HUDEP-2 (cell line): ENCODE measurements at regions not wholly inside any gene's neighbourhood (a gene's known extent, or its start where the extent isn't known, plus 50 kb on each side); places are given as distances from the start of the nearest gene placed in this dataset.

Source experiments
- DNase-seq, 76 experiments: peaks; one replicate each; lab custom pipeline; 2025; ENCODE audit not compliant: unreplicated experiment in 76 of 76; lab: John Stamatoyannopoulos, UW

DNA sequence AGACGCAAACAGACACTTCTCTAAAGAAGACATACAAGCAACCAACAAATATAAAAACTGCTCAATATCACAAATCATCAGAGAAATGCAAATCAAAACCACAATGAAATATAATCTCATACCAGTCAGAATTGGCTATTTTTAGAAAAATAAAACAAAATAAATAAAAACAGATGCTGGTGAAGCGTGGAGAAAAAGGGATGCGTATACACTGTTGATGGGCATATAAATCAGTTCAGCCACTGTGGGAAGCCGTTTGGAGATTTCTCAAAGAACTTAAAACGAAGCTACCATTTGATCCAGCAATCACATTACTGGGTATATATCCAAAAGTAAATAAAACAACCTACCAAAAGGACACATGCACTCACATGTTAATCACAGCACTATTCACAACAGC is 206.2 kb downstream of the HNMT start:
- DNase-seq, result no peak

DNA sequence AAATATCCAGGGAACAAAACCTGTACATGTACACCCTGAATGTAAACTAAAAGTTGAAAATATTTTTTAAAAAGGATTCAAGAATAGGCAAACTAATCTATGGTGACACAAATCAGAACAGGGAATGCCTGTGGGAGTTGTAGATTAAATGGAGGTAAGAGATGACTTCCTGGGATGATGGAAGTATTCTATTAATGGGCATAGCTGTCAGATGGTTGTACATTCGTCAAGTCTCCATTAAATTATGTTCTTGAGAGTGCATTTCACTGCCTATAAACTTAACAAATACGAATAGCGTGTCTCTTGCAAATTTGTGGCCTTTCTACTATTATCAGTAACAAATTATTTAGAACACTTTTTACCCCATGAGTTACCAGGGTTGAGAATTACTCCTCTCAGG is 207.0 kb downstream of the HNMT start:
- DNase-seq, result no peak

DNA sequence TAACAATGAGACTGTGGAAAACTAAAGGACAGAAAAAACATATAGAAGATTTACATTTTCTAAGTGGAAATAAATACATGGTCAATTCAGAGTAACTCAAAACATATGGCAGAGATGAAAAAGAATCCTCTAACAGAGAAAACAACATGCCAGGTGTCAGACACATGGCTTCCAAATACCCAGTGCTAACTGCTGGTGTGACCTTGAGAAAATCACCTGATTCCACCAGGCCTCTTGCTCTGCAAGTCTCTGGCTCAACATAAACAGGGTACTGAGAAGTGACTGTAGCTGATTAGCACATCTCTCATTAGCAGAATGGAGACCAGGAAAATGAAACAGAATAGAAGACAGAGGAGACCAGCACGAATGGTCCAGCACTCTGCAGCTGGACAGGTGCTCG is 210.8 kb downstream of the HNMT start:
- no peak for DNase-seq

DNA sequence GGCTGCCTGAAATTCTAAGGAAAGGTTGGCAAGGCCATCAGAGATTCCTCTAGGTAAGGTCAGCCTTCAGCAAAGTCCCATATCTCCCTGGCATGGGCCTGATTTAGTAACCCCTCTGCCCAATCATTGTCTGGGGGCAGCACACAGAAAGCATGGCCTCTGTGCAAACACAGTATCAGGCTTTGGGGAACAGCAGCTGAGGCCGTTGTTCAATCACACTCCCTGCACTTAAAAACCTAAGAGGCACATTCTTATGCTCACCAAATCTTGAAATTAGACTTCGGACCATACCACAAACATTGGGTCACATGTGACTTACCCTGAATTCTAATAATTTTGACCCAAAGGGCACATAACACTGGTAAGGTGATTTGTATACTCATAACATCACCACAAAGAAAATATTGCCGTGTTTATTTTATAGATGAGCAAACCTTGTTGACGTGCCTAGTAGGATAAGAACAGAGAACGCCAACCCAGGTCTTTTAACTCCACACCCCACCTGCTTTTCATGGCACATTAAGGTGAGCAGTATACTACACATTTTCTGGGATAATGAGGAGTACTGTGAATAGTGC is 212.7 kb downstream of the HNMT start:
- no peak for DNase-seq

DNA sequence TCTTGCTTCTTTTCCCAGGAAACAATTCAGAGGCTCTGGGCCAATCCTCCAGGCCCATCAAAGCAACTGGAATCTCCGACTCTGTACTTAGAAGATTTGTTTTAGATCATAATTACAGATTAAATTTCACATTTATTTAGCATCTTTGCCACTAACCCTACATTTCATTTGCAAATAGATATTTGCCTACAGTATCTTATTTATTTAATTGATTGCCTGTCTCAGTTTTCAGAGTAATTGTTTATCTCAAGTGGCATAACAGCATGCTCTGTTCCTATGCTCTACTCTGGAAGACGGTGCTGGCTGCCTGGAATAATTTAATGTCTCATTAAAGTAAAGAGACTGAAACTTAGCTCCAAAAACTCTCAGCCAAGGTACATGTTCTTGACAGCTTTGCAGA is 213.4 kb downstream of the HNMT start:
- DNase-seq, result no peak

DNA sequence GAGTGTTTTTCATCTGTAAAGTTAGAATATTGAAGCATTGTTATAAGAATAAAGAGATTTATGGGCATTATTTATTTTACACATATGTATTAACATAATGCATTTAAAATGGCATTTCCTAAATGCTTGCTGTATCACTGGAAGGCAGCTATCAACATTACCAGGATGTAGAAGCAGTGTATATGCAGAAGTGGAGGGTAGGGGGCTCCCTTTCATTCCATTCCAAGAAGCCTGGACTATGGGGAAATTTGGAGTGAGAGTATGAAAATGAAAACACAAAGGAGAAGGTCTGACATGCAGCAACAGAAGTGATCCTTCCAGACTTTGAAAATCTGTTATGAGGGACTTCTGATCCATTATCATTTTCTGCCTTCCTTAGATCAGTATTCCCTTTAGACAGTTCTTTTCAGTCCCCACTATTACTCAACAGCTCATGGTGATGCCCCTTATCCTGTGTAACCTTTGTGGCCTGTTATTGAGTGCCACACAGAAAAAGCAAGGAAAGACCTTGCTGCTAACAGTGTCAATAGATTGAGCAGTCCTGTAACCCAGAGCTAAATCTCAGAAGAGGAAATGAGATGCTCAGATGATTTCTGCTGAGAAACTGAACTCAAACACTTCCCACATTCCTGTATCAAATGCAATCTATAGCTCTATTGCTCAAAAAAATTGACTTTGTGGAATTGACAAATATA is 216.6 kb downstream of the HNMT start:
- DNase-seq, result peak in 1 of 76 experiments; percentile 1

DNA sequence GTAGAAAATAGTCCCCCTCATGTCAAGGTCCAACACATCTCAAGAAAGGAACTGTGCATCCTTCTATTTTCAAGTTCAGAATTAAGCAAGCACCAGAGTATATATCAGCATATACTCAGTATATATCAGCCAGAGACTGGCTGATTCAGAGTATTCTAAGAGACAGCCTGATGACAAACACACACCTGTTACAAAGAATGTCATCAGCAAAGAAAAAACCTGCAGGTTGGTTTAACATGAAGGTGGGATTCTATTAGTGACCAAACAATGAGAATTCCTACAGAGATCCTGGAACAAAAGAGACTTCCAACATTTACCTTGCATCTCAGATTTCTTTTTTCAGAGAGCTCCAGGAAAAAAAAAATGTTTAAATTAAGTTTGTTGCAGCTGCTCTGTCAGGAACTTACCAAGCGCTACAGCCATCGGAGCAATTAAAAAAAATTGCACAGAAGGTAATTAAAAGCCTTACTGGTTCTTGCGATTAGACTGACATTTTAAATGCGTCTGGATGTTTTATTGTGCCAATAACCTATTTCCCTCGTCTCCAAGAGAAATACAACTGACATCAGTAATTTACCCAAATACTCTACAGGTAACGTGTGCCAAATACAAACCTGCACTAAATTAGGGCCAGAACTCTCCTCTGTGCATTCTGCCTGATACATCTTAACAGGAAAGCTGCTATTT is 218.1 kb downstream of the HNMT start:
- no peak for DNase-seq

DNA sequence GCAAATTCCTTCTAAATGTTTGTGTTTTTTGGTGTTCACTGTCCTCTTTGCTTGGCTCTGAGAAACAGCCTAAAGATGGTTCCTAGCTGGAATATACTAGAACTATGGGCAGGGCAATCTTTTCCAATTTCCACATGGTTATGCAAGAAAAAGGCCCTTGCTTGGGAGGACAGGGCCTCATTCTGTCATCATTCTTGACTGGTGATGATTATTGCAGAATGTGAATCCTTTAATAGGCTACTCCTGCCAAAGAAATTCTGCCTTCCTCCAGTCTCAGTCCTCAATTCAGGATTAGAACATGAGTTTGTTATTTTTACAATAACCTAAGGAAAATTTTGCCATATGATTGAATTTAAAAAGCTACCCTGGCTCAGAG is 218.7 kb downstream of the HNMT start:
- no peak for DNase-seq

DNA sequence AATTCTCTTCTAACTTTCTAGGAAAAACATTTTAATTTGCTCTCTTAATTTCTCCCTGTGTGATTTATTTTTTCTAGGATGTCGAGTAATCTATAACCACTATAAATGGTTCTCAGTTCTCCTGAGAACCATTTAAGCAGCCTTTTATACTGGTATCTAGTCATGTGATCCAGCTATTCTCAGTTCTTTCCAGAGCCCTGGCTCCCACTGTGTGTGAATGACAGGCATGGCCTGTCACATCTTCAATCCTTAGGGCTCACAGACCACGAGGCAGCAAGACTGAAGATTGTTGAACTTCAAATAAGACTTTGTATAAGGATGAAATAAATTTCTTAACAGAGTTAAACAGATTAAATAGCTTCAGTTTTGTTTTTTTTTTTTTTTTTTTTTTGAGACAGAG is 219.4 kb downstream of the HNMT start:
- no peak for DNase-seq

DNA sequence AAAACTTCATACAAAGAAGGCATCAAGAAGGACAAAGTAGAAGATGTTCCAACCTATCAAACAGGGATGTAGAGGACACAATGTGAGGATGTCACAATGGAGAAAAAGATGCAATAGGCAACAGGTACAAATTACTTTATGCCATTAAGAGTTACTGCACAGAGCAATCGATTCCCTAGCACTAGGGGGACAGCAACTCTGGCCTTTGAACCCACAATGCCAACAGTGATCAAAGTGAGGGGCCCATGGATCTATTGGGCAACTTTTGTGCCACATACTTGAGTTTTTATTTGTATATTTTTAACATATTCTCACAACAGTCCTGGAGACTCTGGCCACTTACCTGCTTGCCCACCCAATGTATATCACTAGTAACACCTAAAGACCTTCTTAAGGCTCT is 220.2 kb downstream of the HNMT start:
- DNase-seq, result no peak

DNA sequence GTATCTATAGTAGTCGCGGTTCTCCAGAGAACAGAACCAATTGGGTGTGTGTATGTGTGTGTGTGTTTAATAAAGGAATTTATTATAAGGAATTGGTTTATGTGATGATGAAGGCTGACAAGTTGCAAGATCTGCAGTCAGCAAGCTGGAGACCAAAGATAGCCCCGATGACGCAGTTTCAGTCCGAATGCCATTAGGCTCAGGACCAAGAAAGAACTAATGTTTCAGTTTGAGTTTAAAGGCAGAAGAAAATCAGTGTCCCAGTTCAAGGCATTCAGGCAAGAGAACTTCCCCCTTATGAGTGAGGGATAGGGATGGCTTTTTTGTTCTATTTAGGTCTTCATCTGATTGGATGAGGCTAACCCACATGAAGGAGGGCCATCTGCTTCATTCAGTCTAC is 221.6 kb downstream of the HNMT start:
- no peak for DNase-seq

DNA sequence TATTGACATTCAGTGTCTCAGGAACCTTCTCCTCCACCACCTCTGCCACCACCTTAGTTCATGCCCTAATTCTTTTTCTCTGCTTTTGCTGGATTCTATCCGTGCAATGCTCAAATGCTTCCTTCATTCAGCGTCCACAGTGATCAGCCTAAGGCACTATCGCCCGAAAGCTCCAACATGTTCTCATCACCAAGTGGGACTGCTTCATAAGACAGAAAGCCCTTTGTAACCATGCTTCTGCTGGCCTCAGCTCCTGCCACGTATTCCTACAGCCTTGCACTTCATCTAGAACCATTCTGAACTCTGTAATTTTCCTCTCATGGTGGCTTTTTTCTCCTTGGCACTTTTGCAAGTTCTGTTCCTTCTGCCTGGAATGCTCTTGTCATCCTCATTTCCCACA is 222.9 kb downstream of the HNMT start:
- DNase-seq, result no peak

DNA sequence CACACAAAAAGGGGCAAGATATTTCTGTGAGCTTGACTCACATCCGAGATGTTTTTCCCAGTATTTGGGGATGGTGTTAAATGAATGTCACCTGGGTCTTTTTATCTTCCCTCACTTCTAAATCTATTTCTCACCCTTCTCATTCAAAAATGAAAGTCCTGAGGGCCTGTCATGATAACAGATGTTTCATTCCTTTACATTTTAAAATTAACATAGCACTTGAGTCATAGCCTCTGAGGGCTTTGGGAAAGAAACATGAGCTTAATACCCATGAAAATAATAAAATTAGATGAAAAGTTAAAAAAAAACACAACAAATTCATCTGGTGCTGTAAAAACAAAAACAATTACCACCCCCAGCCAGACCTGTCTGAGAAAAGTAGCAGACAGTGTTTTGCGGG is 226.7 kb downstream of the HNMT start:
- DNase-seq, result no peak

DNA sequence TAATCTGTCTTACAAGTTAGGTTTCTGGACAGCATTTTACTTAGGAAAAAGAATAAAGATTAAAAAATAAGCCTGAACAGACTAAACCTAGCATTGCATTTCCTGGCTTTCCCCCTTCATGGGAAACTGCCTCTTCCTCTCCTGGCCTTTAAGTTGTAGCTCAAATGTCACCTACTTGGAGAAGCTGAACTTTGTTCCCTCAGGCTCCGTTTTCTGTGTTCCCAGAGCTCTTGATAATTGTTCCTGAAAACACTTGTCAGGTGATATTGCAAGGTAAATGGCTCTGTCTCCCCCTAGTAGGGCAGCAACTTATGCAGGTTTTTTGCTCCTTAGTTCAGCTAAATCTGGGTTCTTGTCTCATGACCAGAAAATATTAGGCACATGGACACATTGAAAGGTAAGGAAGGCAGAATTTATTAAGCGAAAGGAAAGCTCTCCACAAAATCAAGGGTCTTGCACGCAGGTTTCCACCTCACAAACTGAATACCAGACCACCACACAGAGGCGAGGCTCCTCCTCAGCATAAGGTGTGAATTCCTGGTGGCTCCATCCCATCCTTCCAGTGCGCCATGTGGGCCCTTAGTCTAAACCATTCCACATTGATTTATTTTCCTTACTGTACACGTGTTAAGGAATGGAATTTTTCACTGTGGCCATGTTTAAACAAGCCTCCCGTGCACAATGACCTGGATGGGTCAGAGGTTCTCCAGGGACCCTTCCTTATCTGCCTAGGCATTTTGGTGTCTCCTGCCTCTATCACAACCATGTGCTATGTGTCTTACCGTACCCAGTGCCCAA is 229.3 kb downstream of the HNMT start:
- DNase-seq, result no peak

DNA sequence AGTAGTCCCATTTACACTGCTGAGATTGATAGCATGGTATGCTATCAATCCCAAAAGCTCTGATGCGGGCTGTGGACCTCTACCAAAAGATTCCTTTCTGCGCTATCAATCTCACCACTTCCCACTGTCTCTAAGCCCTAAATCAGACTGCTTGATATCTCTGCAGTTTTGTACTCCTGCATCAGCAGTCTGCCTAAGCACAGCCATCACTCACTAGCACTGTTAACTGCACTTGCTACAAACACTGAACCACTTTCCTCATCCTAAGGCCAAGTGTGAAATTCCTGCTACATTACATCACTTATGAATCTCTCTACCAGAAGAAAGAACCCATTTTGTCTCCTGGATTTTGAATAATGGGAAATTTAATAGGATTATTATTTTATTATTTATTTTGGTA is 237.0 kb downstream of the HNMT start:
- no peak for DNase-seq

DNA sequence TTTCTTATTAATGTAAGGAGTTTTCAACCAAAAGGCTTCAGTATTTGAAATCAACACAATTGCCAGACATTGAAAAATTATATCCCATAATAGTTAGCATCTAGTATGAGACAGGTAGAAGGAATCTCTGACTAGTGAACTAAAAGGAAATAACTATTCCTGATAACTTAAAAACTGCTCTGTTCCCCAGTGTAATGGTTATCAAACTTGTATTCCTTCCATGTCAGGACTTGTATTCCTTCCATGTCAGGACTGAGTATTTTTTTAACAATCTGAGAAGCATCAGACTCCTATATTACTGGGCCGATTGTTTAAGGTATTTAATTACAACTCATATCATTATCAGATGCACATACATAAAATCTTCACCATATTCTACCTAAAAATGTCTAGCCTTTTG is 238.5 kb downstream of the HNMT start:
- no peak for DNase-seq

DNA sequence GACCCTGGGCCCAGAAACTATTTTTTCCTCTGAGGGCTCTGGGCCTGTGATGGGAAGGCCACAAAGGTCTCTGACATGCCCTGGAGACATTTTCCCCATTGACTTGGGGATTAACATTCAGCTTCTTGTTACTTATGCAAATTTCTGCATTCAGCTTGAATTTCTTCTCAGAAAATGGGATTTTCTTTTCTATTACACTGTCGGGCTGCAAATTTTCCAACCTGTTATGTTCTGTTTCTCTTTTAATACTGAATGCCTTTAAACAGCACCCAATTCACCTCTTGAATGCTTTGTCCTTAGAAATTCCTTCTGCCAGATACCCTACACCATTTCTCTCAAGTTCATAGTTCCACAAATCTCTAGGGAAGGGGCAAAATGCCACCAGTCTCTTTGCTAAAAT is 241.0 kb downstream of the HNMT start:
- no peak for DNase-seq

DNA sequence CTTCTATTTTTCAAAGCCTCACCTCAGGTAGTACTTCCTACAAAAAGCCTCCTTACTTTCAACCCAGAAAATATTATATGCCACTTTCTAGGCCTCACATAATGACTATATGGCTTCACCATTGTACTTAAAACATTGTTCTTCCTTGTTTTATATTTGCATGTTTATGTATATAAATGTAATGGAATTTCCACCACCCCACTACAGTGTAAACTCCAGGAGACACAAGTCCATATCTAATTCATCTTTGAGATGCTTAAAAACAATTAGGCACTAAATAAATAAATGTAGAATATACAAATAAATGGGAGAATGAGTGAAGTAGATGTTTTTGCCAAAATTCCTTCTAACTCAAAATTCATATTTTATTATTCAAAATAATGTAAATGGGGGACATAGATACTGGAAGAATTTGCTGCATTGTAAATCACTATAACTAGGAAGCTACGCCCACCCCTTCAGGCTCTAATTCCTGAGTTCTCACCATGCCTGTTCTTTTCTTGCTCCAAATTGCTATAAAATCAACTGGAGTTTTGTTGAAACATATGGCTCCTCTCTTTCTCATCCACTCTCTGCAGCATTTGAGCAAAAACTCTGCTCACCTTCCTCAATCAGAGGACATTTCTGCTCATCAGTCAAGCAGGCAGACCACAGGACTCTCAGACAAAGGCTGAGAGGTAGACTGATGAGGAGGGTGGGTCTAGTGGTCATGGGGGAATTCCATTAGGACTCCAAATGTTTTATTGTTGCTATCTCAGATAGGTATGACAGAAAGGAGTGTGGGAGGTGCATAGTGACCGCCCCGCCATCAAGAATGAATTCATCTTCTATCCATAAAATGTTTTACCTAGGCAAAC is 243.0 kb downstream of the HNMT start:
- no peak for DNase-seq

DNA sequence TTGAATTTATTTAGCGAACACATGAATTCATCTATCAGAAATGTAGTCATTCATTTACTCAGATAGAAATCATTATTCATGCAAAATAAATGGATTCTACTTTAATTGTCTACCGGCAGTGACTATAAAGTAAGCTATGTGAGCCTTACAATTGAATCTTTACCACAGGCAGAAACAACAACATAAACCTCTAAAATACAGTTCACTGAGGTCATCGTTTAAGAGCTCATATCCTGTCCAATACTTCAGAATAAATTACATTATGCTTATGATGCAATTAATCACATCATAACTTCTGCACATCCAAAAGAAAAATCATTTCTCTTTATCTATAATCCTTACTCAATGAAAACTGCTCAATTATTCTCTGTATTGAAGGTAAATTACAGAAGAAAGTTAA is 244.7 kb downstream of the HNMT start:
- no peak for DNase-seq

DNA sequence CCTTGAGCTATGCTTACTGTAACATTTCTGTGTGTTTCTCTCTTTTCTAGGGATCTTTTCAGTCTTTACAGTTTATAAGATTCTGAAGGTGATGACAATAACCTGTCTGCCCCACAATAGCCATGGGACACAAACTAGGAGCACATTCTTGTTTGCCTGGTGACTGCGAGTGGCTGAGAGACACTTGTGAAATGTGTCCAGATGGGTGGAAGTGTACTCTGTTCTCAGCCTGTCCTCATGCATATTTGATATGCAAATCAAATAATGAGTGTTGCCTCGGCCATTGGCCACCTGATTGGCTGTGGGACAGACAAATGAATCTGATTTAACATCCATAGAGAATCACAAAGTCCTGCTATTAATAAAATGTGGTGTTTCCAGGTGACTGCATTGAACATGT is 246.2 kb downstream of the HNMT start:
- no peak for DNase-seq

DNA sequence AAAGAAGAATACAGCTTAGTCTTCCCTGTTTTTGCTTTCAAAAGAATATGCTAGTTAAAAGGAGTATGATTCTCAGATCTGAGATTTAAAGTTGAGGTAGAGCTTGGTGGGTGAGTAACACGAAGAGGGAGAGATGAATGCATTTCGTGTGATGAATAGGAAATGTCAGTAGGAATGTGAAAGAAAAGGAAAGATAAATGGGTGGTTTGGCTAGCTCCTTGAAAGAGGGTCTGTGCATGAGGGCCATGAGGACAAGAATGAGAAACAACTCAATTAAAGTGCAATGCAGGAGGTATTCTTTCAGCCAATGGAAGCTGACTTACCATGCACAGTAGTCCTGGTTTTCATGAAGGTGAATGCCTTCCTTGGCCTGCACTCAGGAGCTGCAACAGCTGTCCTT is 248.2 kb downstream of the HNMT start:
- DNase-seq, result no peak
